HCT116 (cell line): ENCODE measurements at regions not wholly inside any gene's neighbourhood (a gene's known extent, or its start where the extent isn't known, plus 50 kb on each side); places are given as distances from the start of the nearest gene placed in this dataset.

ENCODE experiments used
- ELF1 ChIP-seq: IDR thresholded peaks from 2 replicates; pipeline ENCODE4 v1.6.1; 2012; ENCODE audit warnings: low read depth, borderline replicate concordance
- EZH2 ChIP-seq: fragments of 200-600 bp; sonication (generic); IDR thresholded peaks from 2 replicates; pipeline ENCODE4 v1.6.1; 2017; ENCODE audit warnings: antibody characterized with exemption, mixed run types
- EZH2phosphoT487 ChIP-seq: fragments of 200-600 bp; IDR thresholded peaks from 2 replicates; pipeline ENCODE4 v1.6.1; 2018; ENCODE audit warnings: antibody characterized with exemption, borderline replicate concordance
- FOSL1 ChIP-seq: IDR thresholded peaks from 2 replicates; pipeline ENCODE4 v1.6.1; 2012; ENCODE audit warnings: low read depth
- JUND ChIP-seq: IDR thresholded peaks from 2 replicates; pipeline ENCODE4 v1.6.1; 2012
- POLR2A ChIP-seq: IDR thresholded peaks from 2 replicates; pipeline ENCODE4 v1.7.0; 2011; ENCODE audit warnings: borderline replicate concordance; ENCODE audit not compliant: insufficient read depth, insufficient read length; ENCODE audit errors: extremely low read depth
- POLR2AphosphoS5 ChIP-seq: IDR thresholded peaks from 2 replicates; pipeline ENCODE4 v1.6.1; 2011; ENCODE audit warnings: mild to moderate bottlenecking, low read depth, low read length, moderate library complexity
- RAD21 ChIP-seq: IDR thresholded peaks from 2 replicates; pipeline ENCODE4 v1.6.1; 2012; ENCODE audit warnings: low read depth, mild to moderate bottlenecking
- TCF7L2 ChIP-seq: IDR thresholded peaks from 2 replicates; pipeline ENCODE4 v1.7.0; 2011; ENCODE audit warnings: borderline replicate concordance, inconsistent platforms; ENCODE audit not compliant: insufficient read depth, insufficient read length; ENCODE audit errors: extremely low read depth
- TF ChIP-seq, protein P1 (sequence below), 3 experiments: fragments of 200-600 bp in 1 of 3; sonication (generic) in 1 of 3; IDR thresholded peaks in 2 of 3; conservative IDR thresholded peaks in 1 of 3; 2 replicates each; pipeline ENCODE4 v1.5.1; 2012 to 2017; ENCODE audit warnings: low read depth in 2 of 3, low read length in 2 of 3, antibody characterized with exemption in 1 of 3, borderline replicate concordance in 1 of 3, control low read depth in 1 of 3, mild to moderate bottlenecking in 1 of 3, mixed read lengths in 1 of 3, mixed run types in 1 of 3, moderate library complexity in 1 of 3; ENCODE audit not compliant: insufficient read depth in 1 of 3
- TF ChIP-seq, protein P2 (sequence below): IDR thresholded peaks from 2 replicates; pipeline ENCODE4 v1.6.1; 2012; ENCODE audit warnings: low read depth
- TF ChIP-seq, protein P3 (sequence below): IDR thresholded peaks from 2 replicates; pipeline ENCODE4 v1.6.1; 2012

DNA sequence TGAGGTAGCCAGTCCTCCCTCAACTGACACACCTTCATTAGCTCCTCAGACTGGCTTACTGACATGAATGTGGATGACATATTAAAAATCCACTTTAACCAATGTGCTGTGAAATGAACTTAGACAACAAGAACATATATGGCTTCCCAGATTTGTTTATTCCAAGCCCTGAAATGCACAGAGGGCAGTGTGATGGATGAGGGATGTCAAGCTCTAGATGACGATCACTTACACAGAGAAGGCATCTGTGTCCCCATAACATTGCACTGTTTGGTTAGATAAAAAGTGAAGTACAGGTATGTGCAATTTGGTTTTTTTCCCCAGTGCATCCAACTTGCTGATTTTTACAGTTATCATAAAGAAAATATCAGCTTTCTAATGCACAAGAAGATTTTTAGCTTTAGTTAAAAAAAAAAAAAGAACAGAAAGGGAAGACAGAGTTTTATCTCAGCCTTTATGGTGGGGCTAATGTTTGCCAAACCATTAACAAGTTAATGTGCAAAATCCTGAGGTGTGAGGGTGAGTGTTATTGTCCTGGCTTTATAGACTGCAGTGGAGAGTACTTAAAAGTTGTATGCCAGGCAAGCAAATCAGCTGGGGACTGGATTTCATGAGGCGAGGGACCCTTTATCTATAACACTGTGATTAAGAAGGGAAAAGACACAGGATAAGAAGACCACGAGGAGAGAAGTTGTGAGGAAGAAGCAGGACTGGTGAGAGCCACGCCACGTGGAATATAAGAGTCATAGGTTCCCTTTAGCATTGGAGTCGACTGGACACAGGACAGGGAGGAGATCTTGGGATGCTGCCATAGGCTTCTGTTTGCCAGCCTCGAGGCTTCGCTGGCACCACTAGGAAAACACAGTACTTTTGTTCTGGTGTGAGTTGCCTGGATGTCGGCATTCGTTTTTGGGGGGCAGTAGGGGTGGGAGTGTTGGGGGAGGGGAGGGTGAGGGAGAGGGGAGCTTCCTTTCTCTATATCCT lies 90.0 kb upstream of the BACH2 start:
- TF ChIP-seq, protein P1, sequence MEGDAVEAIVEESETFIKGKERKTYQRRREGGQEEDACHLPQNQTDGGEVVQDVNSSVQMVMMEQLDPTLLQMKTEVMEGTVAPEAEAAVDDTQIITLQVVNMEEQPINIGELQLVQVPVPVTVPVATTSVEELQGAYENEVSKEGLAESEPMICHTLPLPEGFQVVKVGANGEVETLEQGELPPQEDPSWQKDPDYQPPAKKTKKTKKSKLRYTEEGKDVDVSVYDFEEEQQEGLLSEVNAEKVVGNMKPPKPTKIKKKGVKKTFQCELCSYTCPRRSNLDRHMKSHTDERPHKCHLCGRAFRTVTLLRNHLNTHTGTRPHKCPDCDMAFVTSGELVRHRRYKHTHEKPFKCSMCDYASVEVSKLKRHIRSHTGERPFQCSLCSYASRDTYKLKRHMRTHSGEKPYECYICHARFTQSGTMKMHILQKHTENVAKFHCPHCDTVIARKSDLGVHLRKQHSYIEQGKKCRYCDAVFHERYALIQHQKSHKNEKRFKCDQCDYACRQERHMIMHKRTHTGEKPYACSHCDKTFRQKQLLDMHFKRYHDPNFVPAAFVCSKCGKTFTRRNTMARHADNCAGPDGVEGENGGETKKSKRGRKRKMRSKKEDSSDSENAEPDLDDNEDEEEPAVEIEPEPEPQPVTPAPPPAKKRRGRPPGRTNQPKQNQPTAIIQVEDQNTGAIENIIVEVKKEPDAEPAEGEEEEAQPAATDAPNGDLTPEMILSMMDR (IDR thresholded peaks at IDR 0.05 in 2 of 3, conservative IDR thresholded peaks at IDR 0.05 in 1 of 3; ENCODE audit: borderline replicate concordance in 1 of 3, insufficient read depth in 1 of 3, low read depth in 2 of 3, low read length in 2 of 3): no peak
- TF ChIP-seq POLR2A: no peak
- TF ChIP-seq JUND: no peak
- TF ChIP-seq, protein P2, sequence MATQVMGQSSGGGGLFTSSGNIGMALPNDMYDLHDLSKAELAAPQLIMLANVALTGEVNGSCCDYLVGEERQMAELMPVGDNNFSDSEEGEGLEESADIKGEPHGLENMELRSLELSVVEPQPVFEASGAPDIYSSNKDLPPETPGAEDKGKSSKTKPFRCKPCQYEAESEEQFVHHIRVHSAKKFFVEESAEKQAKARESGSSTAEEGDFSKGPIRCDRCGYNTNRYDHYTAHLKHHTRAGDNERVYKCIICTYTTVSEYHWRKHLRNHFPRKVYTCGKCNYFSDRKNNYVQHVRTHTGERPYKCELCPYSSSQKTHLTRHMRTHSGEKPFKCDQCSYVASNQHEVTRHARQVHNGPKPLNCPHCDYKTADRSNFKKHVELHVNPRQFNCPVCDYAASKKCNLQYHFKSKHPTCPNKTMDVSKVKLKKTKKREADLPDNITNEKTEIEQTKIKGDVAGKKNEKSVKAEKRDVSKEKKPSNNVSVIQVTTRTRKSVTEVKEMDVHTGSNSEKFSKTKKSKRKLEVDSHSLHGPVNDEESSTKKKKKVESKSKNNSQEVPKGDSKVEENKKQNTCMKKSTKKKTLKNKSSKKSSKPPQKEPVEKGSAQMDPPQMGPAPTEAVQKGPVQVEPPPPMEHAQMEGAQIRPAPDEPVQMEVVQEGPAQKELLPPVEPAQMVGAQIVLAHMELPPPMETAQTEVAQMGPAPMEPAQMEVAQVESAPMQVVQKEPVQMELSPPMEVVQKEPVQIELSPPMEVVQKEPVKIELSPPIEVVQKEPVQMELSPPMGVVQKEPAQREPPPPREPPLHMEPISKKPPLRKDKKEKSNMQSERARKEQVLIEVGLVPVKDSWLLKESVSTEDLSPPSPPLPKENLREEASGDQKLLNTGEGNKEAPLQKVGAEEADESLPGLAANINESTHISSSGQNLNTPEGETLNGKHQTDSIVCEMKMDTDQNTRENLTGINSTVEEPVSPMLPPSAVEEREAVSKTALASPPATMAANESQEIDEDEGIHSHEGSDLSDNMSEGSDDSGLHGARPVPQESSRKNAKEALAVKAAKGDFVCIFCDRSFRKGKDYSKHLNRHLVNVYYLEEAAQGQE: no peak
- no peak for TF ChIP-seq EZH2
- no peak for TF ChIP-seq TCF7L2
- no peak for TF ChIP-seq EZH2phosphoT487
- TF ChIP-seq POLR2AphosphoS5: no peak
- TF ChIP-seq, protein P3, sequence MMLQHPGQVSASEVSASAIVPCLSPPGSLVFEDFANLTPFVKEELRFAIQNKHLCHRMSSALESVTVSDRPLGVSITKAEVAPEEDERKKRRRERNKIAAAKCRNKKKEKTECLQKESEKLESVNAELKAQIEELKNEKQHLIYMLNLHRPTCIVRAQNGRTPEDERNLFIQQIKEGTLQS: no peak
- TF ChIP-seq FOSL1: no peak
- no peak for TF ChIP-seq ELF1
- no peak for TF ChIP-seq RAD21
